ENCODE measurements at regions not wholly inside any gene's neighbourhood (a gene's known extent, or its start where the extent isn't known, plus 50 kb on each side); places are given as distances from the start of the nearest gene placed in this dataset.

DNA sequence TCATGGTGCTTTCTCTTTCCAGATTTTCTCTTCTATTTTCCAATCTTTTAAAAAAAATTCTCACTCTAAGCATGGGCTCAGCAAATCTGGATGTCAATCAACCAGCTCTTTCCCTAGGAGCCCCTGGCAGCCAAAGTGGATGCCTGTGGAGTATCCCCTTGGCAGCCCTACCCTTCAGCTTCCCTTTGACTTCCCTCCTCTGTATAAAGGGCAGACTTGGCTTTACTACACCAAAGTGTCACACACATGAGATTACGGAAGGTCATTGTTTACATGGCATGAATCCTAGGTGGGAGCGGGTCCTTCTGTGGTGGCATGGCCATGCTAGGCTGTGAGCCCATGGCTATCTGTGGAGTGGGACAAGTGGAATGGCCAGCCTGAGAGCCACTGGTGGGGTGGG, 379.9 kb downstream of the GABRB3 start:
- TF ChIP-seq EZH2 (IDR thresholded peaks at IDR 0.05) (no peak), SP1 (IDR thresholded peaks at IDR 0.05; ENCODE audit: low read depth) (no peak)
- TF ChIP-seq, protein P1, sequence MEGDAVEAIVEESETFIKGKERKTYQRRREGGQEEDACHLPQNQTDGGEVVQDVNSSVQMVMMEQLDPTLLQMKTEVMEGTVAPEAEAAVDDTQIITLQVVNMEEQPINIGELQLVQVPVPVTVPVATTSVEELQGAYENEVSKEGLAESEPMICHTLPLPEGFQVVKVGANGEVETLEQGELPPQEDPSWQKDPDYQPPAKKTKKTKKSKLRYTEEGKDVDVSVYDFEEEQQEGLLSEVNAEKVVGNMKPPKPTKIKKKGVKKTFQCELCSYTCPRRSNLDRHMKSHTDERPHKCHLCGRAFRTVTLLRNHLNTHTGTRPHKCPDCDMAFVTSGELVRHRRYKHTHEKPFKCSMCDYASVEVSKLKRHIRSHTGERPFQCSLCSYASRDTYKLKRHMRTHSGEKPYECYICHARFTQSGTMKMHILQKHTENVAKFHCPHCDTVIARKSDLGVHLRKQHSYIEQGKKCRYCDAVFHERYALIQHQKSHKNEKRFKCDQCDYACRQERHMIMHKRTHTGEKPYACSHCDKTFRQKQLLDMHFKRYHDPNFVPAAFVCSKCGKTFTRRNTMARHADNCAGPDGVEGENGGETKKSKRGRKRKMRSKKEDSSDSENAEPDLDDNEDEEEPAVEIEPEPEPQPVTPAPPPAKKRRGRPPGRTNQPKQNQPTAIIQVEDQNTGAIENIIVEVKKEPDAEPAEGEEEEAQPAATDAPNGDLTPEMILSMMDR (IDR thresholded peaks at IDR 0.05 in 2 of 3, conservative IDR thresholded peaks at IDR 0.05 in 1 of 3; ENCODE audit: borderline replicate concordance in 1 of 3, insufficient read depth in 1 of 3, low read depth in 2 of 3, low read length in 2 of 3), result no peak
- TF ChIP-seq, protein P2, sequence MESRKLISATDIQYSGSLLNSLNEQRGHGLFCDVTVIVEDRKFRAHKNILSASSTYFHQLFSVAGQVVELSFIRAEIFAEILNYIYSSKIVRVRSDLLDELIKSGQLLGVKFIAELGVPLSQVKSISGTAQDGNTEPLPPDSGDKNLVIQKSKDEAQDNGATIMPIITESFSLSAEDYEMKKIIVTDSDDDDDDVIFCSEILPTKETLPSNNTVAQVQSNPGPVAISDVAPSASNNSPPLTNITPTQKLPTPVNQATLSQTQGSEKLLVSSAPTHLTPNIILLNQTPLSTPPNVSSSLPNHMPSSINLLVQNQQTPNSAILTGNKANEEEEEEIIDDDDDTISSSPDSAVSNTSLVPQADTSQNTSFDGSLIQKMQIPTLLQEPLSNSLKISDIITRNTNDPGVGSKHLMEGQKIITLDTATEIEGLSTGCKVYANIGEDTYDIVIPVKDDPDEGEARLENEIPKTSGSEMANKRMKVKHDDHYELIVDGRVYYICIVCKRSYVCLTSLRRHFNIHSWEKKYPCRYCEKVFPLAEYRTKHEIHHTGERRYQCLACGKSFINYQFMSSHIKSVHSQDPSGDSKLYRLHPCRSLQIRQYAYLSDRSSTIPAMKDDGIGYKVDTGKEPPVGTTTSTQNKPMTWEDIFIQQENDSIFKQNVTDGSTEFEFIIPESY (IDR thresholded peaks at IDR 0.05; ENCODE audit: extremely low read depth, insufficient replicate concordance, low read length), result no peak
